ENCODE measurements at regions not wholly inside any gene's neighbourhood (a gene's known extent, or its start where the extent isn't known, plus 50 kb on each side); places are given as distances from the start of the nearest gene placed in this dataset.

DNA sequence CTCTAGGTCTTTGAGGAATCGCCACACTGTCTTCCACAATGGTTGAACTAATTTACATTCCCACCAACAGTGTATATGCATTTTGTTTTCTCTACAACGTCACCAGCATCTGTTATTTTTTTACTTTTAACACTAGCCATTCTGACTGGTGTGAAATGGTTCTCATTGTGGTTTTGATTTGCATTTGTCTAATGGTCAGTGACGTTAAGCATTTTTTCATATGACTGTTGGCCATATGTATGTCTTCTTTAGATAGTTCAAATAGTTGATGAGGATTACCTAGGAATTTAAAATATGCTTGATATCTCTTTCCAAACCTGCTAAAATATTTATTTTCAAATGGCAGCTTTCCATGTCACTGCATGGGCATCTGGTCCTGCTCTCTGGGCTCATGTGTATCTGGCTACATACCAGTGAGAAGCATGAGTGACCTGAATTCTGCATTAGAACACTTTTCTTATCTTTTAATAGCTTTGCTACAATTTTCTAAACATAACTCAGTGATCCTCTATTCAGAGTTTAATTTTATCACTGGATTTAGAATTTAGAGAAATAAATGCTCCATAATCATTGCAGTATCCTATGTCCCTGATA is 95.8 kb upstream of the ADAMTS16 start:
- DNase-seq, result no peak

DNA sequence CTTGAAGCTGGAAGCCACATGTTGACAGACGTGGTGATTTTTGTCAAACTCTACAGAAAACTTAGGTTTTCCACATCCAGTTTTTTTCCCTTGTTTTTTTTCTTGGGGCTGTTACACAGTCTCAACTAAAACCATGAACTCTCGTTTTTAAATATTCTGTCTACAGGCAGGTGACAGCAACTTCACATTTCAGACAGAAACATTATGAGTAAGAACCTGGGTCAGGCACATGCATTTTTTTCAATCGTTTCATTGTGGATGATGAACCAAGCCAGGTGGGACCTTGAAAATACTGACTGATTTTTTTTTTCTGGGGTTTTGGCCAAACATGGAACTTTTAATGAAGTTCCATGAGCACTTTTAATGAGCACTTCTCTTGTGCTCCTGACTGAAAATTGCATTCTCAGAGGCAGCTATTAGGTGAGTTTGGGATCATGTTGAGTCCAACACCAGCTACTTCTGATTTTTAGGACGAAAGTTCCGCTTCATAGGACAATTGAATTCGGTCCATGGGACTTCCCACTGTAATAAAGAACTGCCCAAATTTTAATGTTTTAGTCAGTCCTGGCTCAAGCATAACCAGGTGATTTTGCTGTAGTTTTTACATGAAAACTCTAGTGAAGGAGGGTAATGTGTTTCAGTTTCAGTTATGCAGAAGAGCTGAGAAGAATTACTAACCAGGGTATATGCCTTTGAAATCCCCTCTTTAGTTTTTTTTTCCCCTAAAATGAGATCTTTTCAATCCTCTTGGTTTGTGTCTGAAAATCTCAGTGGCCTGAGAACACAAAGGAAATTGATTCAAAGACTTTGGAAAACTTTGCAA is 93.2 kb upstream of the ADAMTS16 start:
- DNase-seq, result no peak

- DNase-seq, result no peak
Observed at GRCh38 chr5:5050801-5051200, 89.3 kb upstream of the ADAMTS16 start.

GRCh38 chr5:5055712-5056111 is 84.4 kb upstream of the ADAMTS16 start:
- no peak for DNase-seq

- no peak for DNase-seq
Observed at GRCh38 chr5:5061836-5062235, 78.3 kb upstream of the ADAMTS16 start.

DNA sequence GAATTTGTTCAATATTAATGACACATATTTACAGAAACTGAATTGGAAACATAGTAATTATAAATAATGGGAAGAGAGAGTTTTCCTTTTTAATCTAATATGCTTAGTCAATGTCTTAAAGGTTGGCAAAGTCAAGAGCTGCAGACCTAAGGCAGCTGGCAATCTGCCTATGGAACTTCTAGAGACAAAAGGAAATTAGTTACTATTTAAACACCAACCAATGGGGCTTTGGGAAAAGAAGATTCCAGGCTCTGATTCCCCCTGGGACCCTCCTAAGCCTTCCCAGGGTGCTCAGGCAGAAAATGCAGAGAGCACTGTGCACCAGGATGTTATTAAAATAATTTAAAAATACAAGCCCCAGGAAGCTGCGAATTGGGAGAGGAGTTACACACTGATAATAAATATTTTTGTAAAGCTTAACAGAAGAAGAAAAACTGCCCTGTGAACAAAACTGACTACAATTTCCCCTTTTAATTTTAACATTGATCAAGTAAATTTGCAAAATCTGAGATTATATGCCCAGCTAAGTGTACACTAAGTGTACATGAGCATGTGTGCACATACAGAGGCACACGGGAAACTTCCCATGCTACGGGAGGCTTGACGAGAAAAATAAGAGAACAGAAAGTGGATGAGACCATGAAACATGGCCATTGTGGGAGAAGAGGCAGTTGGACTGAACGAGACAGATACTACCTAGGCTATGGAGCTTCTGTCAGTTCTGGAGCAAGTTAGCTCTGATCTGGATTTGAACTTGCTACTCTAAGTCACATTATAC is 77.4 kb upstream of the ADAMTS16 start:
- DNase-seq, result no peak

GRCh38 chr5:5063533-5063953 is 76.6 kb upstream of the ADAMTS16 start:
- no peak for DNase-seq

DNA sequence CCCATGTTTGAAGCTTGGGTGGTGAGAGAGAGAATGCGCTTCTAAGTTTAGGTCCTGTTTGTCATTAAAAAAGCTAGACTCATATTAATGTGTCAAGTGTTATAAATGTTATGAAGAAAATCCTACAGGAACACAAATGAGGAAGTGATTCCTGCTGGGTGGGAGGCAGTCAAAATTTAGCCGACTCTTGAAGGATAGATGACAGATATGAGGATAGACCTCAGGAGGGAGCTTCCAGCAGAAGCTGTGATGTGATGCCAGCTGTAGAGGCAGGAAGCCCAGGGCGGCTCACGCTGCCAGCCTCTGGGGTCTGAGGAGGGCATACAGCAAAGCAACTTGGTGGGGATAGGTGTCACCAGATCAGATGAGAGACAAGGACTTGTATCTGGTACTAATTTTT is 74.7 kb upstream of the ADAMTS16 start:
- DNase-seq, result no peak

DNA sequence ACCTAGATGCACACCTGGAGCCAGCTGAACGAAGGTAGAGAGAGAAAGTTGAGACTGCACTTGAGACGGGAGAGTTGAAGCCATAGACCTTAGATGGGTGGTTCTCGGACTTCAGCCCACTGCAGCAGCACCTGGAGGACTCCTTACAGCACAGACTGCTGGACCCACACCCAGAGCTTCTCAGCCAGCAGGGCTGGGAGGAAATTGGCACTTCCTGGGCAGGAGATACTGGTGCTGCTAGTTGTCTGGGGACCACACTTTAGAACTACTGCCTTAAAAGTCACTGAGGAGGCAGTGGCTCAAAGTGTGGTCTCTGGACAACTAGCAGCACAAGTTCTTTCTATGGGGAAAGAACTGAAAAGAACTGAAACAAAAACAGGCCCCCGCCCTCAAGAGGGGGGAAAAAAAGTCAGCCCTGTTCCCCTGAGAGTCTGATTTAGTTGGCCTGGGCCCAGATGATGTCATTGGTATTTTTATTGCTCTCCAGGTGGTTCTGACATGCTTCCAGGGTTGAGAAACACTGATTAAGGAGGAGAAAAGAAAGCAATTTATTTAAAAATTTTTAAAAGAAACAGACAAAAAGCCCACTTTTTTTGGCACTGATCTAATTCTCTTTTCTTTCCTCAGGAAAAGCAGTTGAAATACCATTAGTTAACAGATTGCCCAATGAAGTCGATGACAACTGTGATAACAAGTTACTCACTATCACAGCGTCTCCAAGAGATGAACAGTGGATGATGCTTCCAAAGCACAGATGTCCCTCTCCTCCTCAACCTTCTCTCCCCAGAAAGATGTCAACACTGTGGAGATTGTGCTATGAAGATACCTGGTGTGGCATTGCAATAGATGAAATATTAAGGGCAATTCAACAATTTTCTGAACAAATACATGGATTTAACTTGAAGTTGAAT is 73.6 kb upstream of the ADAMTS16 start:
- no peak for DNase-seq

- no peak for DNase-seq
Observed at GRCh38 chr5:5069851-5070250, 70.3 kb upstream of the ADAMTS16 start.

DNA sequence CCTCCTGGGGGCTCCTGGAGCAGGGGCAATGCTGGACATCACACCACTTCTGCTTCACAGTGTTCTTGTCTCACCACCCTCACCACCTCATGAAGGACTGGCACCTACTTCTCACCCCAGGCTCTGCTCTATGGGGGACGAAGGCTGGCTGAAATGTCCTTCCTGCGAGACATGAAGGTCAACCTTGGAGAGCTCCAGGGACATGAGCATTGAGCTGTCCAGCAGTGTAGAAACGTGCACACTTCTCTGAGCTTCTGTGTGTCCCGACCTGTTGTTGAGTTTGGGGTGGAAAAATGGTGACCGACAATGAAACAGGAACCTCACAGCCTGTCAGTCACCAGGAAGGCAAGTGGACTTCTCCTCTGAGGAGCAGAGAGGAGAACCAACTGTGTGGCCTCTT is 68.6 kb upstream of the ADAMTS16 start:
- no peak for DNase-seq

GRCh38 chr5:5077236-5077635 is 62.9 kb upstream of the ADAMTS16 start:
- no peak for DNase-seq

DNA sequence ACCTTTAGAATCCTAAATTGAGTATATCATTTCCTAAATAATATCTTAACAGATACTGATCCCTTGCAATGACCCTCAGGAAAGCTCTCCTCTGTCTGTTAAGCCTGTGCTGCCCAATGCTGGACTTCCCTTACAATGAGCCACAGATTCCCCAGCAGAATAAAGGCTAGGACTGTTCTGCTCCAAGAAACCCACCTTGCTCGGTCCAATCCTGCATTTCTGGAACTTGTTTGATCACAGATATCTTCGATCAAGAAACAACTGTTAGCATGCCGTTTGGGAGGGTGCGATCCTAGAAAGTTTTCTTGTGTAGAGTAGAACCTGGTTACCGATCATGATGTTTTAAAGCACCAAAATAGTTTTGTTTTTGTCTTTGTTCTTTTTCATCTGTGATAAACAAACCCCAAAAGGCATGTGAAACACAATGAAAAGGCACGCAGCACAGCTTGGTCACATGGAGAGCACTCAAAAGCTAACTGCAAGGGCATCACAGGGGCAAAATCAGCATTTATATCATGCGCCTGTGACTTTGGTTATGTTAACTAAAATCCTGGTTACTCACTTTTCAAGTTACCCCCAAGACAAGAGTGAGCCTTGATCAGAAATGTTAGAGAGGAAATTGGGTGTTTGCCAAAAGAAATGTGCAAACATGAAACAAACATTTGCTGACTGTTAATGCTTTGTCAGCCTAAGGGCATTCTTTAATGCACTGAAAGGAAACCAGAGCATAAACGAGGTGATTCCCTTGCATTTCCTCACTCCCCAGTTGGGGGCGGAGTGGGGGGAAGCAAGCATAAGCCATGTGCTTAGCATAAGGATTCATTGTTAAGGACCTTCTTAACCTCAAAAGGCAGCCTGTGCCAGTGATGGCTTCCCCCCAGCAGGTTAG is 61.9 kb upstream of the ADAMTS16 start:
- DNase-seq, result no peak

- no peak for DNase-seq
Observed at GRCh38 chr5:5079876-5080275, 60.3 kb upstream of the ADAMTS16 start.

GRCh38 chr5:5080790-5081189 is 59.3 kb upstream of the ADAMTS16 start:
- DNase-seq, result no peak

GRCh38 chr5:5085381-5085780 is 54.7 kb upstream of the ADAMTS16 start:
- no peak for DNase-seq

DNA sequence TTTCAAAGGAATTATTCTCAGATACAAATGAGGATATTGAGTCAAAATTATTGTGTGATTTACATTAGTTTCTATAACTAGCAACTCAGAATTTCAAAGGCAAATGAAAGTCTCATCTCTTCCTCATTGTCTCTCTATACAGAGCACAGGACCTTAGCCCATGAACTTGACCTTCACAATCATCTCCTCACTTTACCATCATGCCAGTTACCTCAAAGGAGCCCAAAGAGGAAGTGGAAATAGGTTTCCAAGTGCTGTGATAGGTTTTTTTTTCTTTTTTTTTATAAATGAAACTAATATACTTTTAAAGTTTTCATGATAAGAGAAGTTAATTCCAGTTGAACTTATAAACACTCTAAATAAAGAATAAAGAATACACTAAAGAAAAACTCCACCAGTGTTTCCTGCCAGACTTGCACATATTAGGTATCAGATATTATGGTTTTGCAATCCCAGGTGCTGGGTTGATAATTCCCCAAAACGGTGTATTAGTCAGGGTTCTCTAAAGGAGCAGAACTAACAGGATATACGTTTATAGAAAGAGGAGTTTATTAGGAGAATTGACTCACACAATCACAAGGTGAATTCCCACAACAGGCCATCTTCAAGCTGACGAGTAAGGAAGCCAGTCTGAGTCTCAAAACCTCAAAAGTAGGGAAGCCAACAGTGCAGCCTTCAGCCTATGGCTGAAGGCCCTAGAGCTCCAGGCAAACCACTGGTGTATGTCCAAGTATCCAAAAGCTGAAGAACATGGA is 50.1 kb upstream of the ADAMTS16 start:
- no peak for DNase-seq
